ENCODE measurements at regions not wholly inside any gene's neighbourhood (a gene's known extent, or its start where the extent isn't known, plus 50 kb on each side); places are given as distances from the start of the nearest gene placed in this dataset.

DNA sequence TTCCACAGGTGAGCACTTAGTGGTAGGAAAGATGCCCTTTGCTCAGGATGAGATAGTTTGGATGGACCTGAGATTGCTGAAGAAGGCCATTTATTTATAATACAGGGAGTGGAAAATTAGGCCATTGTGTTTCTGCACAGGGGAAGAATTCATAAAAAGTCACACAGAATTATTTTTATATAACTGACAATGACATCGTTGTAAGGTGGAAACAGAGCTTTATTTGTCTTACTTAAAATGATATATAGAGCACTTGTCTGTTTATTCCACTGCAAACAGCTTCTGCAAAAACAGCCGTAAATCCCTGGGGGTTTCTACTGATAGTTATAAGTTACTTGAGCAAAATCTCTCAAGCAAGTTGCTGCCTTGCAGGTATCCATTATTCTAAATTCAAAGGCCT is 158.1 kb upstream of the ZNF521 start:
- TF ChIP-seq, protein P1, sequence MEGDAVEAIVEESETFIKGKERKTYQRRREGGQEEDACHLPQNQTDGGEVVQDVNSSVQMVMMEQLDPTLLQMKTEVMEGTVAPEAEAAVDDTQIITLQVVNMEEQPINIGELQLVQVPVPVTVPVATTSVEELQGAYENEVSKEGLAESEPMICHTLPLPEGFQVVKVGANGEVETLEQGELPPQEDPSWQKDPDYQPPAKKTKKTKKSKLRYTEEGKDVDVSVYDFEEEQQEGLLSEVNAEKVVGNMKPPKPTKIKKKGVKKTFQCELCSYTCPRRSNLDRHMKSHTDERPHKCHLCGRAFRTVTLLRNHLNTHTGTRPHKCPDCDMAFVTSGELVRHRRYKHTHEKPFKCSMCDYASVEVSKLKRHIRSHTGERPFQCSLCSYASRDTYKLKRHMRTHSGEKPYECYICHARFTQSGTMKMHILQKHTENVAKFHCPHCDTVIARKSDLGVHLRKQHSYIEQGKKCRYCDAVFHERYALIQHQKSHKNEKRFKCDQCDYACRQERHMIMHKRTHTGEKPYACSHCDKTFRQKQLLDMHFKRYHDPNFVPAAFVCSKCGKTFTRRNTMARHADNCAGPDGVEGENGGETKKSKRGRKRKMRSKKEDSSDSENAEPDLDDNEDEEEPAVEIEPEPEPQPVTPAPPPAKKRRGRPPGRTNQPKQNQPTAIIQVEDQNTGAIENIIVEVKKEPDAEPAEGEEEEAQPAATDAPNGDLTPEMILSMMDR (IDR thresholded peaks at IDR 0.05; ENCODE audit: low read depth, low read length, missing control alignments): no peak
- H3K4me3 ChIP-seq (ENCODE audit: low read depth, low read length): no peak overlapping the region
- no peak for DNase-seq (ENCODE audit: low read depth)

DNA sequence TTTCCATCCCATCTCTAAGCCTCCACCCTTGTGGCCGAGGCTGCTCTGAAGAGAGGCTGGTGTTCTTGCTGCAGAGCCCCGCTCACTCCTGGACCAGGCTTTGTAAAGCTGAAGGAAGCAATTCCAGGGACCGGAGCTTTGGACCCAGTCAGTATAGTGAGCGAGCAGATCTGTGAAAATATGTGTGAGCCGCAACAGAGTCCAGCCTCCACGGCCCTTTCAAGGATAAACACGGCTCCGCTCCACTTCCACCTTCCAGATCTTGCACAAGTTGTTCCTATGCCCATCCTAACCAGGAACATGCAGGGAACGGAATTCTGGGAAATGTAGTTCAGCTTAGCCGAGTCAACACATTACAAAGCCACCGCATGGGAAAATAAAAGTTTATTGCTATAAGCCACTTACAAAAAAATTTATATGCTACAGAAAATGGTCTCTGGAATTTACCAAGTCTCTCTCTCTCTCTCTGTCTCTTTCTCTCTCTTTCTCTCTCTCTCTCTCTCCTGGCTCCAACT is 151.7 kb upstream of the ZNF521 start:
- no peak overlapping the region for H3K4me3 ChIP-seq (ENCODE audit: low read depth, low read length)

DNA sequence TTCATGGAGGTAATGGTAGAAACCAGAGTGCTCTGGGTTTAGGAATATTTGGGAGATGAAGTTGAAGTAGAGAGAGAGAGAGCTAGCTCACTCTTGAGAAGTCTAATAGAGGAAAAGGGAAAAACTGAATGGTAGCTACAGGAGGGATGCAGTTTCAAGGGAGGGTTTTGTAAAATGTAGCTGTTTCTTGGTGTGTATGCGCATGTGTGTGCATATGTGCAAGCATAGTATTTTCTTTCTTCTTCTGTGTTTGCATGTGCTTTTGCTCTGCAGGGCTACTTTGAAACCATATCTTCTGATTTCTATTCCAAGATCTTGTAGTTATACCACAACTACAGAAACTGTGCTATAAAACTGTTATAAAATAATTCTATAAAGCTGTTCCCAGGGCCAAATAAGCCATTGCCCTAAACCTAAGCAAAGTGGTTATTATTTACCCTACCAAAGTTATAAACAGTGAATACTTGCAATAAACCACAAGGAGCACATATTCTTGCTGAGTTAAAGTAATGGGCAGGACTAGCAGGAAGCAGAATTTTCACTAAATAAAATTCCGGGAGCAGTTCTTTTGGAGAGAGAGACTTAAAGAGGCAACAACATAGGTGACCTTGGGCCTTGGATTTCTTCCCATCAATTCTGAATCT is 145.3 kb upstream of the ZNF521 start:
- TF ChIP-seq, protein P1 (IDR thresholded peaks at IDR 0.05; ENCODE audit: low read depth, low read length, missing control alignments): no peak
- no peak for DNase-seq (ENCODE audit: low read depth)
- no peak overlapping the region for H3K4me3 ChIP-seq (ENCODE audit: low read depth, low read length)

More for the DNA sequence above, 151.7 kb upstream of the ZNF521 start:
- TF ChIP-seq, protein P1 (IDR thresholded peaks at IDR 0.05; ENCODE audit: low read depth, low read length, missing control alignments): no peak
- DNase-seq (ENCODE audit: low read depth): no peak

DNA sequence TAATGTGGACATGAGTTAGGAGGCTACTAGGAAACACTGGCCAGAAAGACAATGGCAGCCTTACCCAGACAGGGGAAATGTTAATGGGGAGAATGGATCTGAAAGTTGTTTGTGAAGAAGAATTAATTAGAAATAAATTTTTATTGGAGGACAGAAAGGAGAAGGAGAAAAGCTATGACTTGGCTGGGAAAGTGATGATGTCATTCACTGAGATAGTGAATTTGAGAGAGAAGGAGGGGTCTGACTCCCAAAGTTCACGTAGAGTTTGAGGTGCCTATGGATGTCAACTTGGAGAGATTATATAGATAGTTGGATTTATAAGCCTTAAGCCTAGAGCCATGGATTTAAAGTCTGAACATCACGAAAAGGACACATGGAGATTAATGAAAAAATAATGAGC is 144.6 kb upstream of the ZNF521 start:
- TF ChIP-seq, protein P1 (IDR thresholded peaks at IDR 0.05; ENCODE audit: low read depth, low read length, missing control alignments): no peak
- no peak for DNase-seq (ENCODE audit: low read depth)
- H3K4me3 ChIP-seq (ENCODE audit: low read depth, low read length): no peak overlapping the region

DNA sequence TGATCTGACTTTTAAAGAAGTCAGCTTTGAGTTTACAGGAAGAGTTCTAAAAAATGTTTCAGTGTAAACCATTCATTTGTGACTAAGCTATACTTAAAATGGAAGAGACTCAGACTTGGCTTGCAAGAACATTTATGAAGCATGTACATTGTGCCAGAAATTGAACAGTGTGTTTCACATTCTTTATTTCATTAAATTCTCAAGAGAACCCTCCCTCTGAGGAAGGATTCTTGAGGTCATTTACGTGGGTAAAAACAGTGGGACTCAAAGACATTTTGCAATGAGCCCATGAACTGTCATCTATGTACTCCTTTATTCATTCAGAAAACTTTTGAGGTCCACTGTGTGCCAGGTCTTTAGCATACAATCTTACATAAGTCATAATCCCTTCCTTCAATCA is 143.6 kb upstream of the ZNF521 start:
- DNase-seq (ENCODE audit: low read depth): no peak
- TF ChIP-seq, protein P1 (IDR thresholded peaks at IDR 0.05; ENCODE audit: low read depth, low read length, missing control alignments): no peak
- no peak overlapping the region for H3K4me3 ChIP-seq (ENCODE audit: low read depth, low read length)

DNA sequence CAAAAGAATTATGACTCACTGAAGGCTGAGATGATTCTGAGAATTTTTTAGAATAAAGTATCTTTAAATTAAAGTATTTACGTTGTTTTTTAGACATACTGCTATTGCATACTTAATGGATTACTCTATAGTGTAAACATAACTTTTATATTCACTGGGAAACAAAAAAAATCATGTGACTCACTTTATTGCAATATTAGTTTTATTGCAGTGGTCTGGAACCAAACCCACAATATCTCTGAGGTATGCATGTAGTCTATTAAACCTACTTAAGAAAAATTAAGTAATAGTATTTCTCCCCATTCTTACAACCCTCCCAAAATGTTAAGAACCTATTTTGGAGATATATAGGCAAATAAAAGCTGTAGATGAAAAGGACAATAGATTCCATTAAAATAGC is 142.9 kb upstream of the ZNF521 start:
- TF ChIP-seq, protein P1 (IDR thresholded peaks at IDR 0.05; ENCODE audit: low read depth, low read length, missing control alignments): no peak
- no peak for DNase-seq (ENCODE audit: low read depth)
- H3K4me3 ChIP-seq (ENCODE audit: low read depth, low read length): no peak overlapping the region

DNA sequence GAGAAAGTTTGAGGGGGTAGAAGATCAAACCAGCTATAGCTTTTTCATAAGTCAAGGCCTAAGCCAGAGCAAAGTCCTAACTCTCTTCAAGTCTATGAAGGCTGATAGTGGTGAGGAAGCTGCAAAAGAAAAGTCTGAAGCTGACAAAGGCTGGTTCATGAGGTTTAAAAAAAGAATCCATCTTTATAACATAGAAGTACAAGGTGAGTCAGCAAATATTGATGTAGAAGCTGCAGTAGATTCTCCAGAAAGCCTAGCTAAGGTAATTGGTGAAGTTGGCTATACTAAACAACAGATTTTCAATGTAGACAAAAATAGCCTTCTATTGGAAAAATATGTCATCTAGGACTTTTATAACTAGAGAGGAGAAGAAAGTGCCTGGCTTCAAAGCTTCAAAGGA is 141.4 kb upstream of the ZNF521 start:
- H3K4me3 ChIP-seq (ENCODE audit: low read depth, low read length): no peak overlapping the region
- DNase-seq (ENCODE audit: low read depth): no peak
- TF ChIP-seq, protein P1 (IDR thresholded peaks at IDR 0.05; ENCODE audit: low read depth, low read length, missing control alignments): no peak

All from GM12864 (cell line).